Right atrium auricular region (tissue), 2 donors: ENCODE measurements at regions not wholly inside any gene's neighbourhood (a gene's known extent, or its start where the extent isn't known, plus 50 kb on each side); places are given as distances from the start of the nearest gene placed in this dataset.

Source experiments
- DNase-seq: peaks from one replicate; pipeline ENCODE4 v3.0.0-alpha.2; 2019; ENCODE audit warnings: low spot score
- H3K27ac ChIP-seq, 2 donors: fragments of 200-600 bp; sonication (generic); 1 replicate in 1 of 2; 2 replicates in 1 of 2; pipeline ENCODE4 v1.5.1; 2016 to 2019
- H3K27me3 ChIP-seq, 2 donors: fragments of 200-600 bp; sonication (generic); one replicate each; pipeline versions ENCODE4 v1.5.1 to v1.6.0; 2017 to 2019
- H3K36me3 ChIP-seq: fragments of 200-600 bp; sonication (generic); one replicate; pipeline ENCODE4 v1.5.1; 2016
- H3K4me1 ChIP-seq, 2 donors: fragments of 200-600 bp; sonication (generic); one replicate each; pipeline versions ENCODE4 v1.5.1 to v1.6.0; 2017 to 2019
- H3K4me3 ChIP-seq, 2 donors: fragments of 200-600 bp; sonication (generic); 1 replicate in 1 of 2; 2 replicates in 1 of 2; pipeline ENCODE4 v1.5.1; 2017 to 2019; ENCODE audit warnings: mild to moderate bottlenecking in 1 of 2, moderate library complexity in 1 of 2
- H3K9me3 ChIP-seq, 2 donors: fragments of 200-600 bp; sonication (generic); one replicate each; pipeline ENCODE4 v1.5.1; 2019
- CTCF ChIP-seq, 2 donors: fragments of 200-600 bp; sonication (generic); IDR thresholded peaks; one replicate each; pipeline ENCODE4 v1.5.1; 2019; ENCODE audit warnings: antibody characterized with exemption in 2 of 2

GRCh38 chr18:78156466-78156865, 823.2 kb upstream of the SALL3 start:
- H3K4me1 ChIP-seq: no peaks in the 10 kb centered on the region
- no peak for DNase-seq
- no peak overlapping the region for H3K27ac ChIP-seq
- H3K27me3 ChIP-seq: no peaks in the 10 kb centered on the region
- TF ChIP-seq CTCF (IDR thresholded peaks at IDR 0.05): no peak
- no peak overlapping the region for H3K4me3 ChIP-seq
- H3K9me3 ChIP-seq: no peaks in the 10 kb centered on the region
- H3K36me3 ChIP-seq: no peaks in the 10 kb centered on the region

- Histone ChIP-seq H3K27me3 (no peaks in the 10 kb centered on the region), H3K4me1 (no peaks in the 10 kb centered on the region), H3K9me3 (no peaks in the 10 kb centered on the region), H3K4me3 (no peak overlapping the region), H3K27ac (no peak overlapping the region), H3K36me3 (no peaks in the 10 kb centered on the region)
- DNase-seq: no peak
- TF ChIP-seq CTCF (IDR thresholded peaks at IDR 0.05): no peak
These were observed 820.7 kb upstream of the SALL3 start for GRCh38 chr18:78158943-78159342.

- TF ChIP-seq CTCF (IDR thresholded peaks at IDR 0.05): no peak
- no peak overlapping the region for H3K4me3 ChIP-seq
- no peak for DNase-seq
- H3K27ac ChIP-seq: no peak overlapping the region
- H3K36me3 ChIP-seq: no peaks in the 10 kb centered on the region
- no peaks in the 10 kb centered on the region for H3K9me3 ChIP-seq
- H3K27me3 ChIP-seq: no peaks in the 10 kb centered on the region
- H3K4me1 ChIP-seq: no peaks in the 10 kb centered on the region
These were observed 820.2 kb upstream of the SALL3 start for GRCh38 chr18:78159397-78159796.

GRCh38 chr18:78160961-78161656, 818.5 kb upstream of the SALL3 start:
- no peaks in the 10 kb centered on the region for H3K9me3 ChIP-seq

GRCh38 chr18:78165525-78165924, 814.1 kb upstream of the SALL3 start:
- H3K4me1 ChIP-seq: no peaks in the 10 kb centered on the region
- H3K36me3 ChIP-seq: no peaks in the 10 kb centered on the region
- H3K4me3 ChIP-seq: no peak overlapping the region
- no peak overlapping the region for H3K27ac ChIP-seq
- no peak for TF ChIP-seq CTCF (IDR thresholded peaks at IDR 0.05)
- DNase-seq: no peak
- H3K27me3 ChIP-seq: no peaks in the 10 kb centered on the region
- H3K9me3 ChIP-seq: no peaks in the 10 kb centered on the region

More at GRCh38 chr18:78160961-78161656, 818.5 kb upstream of the SALL3 start:
- no peak for DNase-seq
- Histone ChIP-seq H3K4me3 (no peak overlapping the region), H3K36me3 (no peaks in the 10 kb centered on the region), H3K27me3 (no peaks in the 10 kb centered on the region), H3K27ac (no peak overlapping the region), H3K4me1 (no peaks in the 10 kb centered on the region)
- no peak for TF ChIP-seq CTCF (IDR thresholded peaks at IDR 0.05)

- H3K4me1 ChIP-seq: no peaks in the 10 kb centered on the region
- no peaks in the 10 kb centered on the region for H3K27me3 ChIP-seq
- H3K27ac ChIP-seq: no peak overlapping the region
- H3K9me3 ChIP-seq: no peaks in the 10 kb centered on the region
- no peak for DNase-seq
- no peak overlapping the region for H3K4me3 ChIP-seq
- H3K36me3 ChIP-seq: no peaks in the 10 kb centered on the region
- no peak for TF ChIP-seq CTCF (IDR thresholded peaks at IDR 0.05)
These were observed 811.1 kb upstream of the SALL3 start for GRCh38 chr18:78168526-78168925.
